ENCODE measurements at regions not wholly inside any gene's neighbourhood (a gene's known extent, or its start where the extent isn't known, plus 50 kb on each side); places are given as distances from the start of the nearest gene placed in this dataset.

- no peaks in the 10 kb centered on the region for H4K20me1 ChIP-seq (ENCODE audit: insufficient read depth, low read length)
- peaks cover 0 to 2% (median 0%) of the 10 kb centered on the region in 7 donors for H3K9me3 Mint-ChIP-seq
Observed at GRCh38 chr6:147768969-147769368, 260.5 kb downstream of the SAMD5 start.

GRCh38 chr6:147769496-147770087, 261.1 kb downstream of the SAMD5 start:
- Histone ChIP-seq H4K20me1 (ENCODE audit: insufficient read depth, low read length) (no peaks in the 10 kb centered on the region), H3K9me3 (replicated peaks in 1 of 2; ENCODE audit: control insufficient read depth in 1 of 2, insufficient read depth in 1 of 2, low read length in 2 of 2) (no peaks in the 10 kb centered on the region), H3K4me3 (replicated peaks in 1 of 3; ENCODE audit: low read depth in 2 of 3, low read length in 3 of 3) (no peak overlapping the region), H3K27ac (ENCODE audit: low read depth in 1 of 2, low read length in 2 of 2) (no peak overlapping the region), H2AFZ (ENCODE audit: insufficient read depth, low read depth, low read length, poor library complexity, severe bottlenecking) (no peak overlapping the region), H3K4me1 (ENCODE audit: control insufficient read depth in 1 of 2, insufficient read depth in 2 of 2, low read length in 2 of 2) (no peaks in the 10 kb centered on the region), H3K4me2 (replicated peaks; ENCODE audit: extremely low read depth, low read length, poor library complexity, severe bottlenecking) (no peak overlapping the region), H3K9ac (ENCODE audit: insufficient read depth, low read length, poor library complexity, severe bottlenecking) (no peak overlapping the region), H3K27me3 (ENCODE audit: control insufficient read depth in 2 of 2, insufficient read depth in 2 of 2, low read length in 2 of 2) (no peaks in the 10 kb centered on the region), H3K36me3 (replicated peaks in 1 of 2; ENCODE audit: control insufficient read depth in 1 of 2, insufficient read depth in 2 of 2, low read length in 2 of 2) (no peaks in the 10 kb centered on the region), H3K79me2 (ENCODE audit: insufficient read depth, low read length) (no peaks in the 10 kb centered on the region)
- Mint-ChIP-seq H3K9me3 (peaks cover 0 to 2% (median 0%) of the 10 kb centered on the region in 7 donors), H3K4me1 (no peaks in the 10 kb centered on the region), H3K27ac (no peak overlapping the region), H3K36me3 (no peaks in the 10 kb centered on the region), H3K4me3 (no peak overlapping the region), H3K27me3 (ENCODE audit: low read depth in 3 of 3) (no peaks in the 10 kb centered on the region)
- 92% methylated on average over 3 of the region's 4 CpGs for WGBS (ENCODE audit: insufficient coverage)
- intact Hi-C loops (cut with micrococcal nuclease) = no loop called here
- no peak for TF ChIP-seq CTCF (IDR thresholded peaks at IDR 0.05)
- DNase-seq = no peak

More at GRCh38 chr6:147768969-147769368, 260.5 kb downstream of the SAMD5 start:
- no peaks in the 10 kb centered on the region for H3K4me1 ChIP-seq (ENCODE audit: control insufficient read depth in 1 of 2, insufficient read depth in 2 of 2, low read length in 2 of 2)
- 69% methylated on average over 2 of the region's 5 CpGs for WGBS (ENCODE audit: insufficient coverage)
- no peaks in the 10 kb centered on the region for H3K36me3 ChIP-seq (replicated peaks in 1 of 2; ENCODE audit: control insufficient read depth in 1 of 2, insufficient read depth in 2 of 2, low read length in 2 of 2)
- no peak overlapping the region for H3K9ac ChIP-seq (ENCODE audit: insufficient read depth, low read length, poor library complexity, severe bottlenecking)
- H3K27me3 ChIP-seq (ENCODE audit: control insufficient read depth in 2 of 2, insufficient read depth in 2 of 2, low read length in 2 of 2) = no peaks in the 10 kb centered on the region
- H2AFZ ChIP-seq (ENCODE audit: insufficient read depth, low read depth, low read length, poor library complexity, severe bottlenecking) = no peak overlapping the region
- Mint-ChIP-seq H3K4me3 (no peak overlapping the region), H3K27ac (no peak overlapping the region), H3K27me3 (ENCODE audit: low read depth in 3 of 3) (no peaks in the 10 kb centered on the region), H3K4me1 (no peaks in the 10 kb centered on the region), H3K36me3 (no peaks in the 10 kb centered on the region)
- intact Hi-C loops (cut with micrococcal nuclease) = no loop called here
- no peak for TF ChIP-seq CTCF (IDR thresholded peaks at IDR 0.05)
- H3K9me3 ChIP-seq (replicated peaks in 1 of 2; ENCODE audit: control insufficient read depth in 1 of 2, insufficient read depth in 1 of 2, low read length in 2 of 2) = no peaks in the 10 kb centered on the region
- DNase-seq = no peak
- H3K27ac ChIP-seq (ENCODE audit: low read depth in 1 of 2, low read length in 2 of 2) = no peak overlapping the region
- H3K79me2 ChIP-seq (ENCODE audit: insufficient read depth, low read length) = no peaks in the 10 kb centered on the region
- no peak overlapping the region for H3K4me3 ChIP-seq (replicated peaks in 1 of 3; ENCODE audit: low read depth in 2 of 3, low read length in 3 of 3)
- no peak overlapping the region for H3K4me2 ChIP-seq (replicated peaks; ENCODE audit: extremely low read depth, low read length, poor library complexity, severe bottlenecking)
